K562 (cell line): ENCODE measurements at regions not wholly inside any gene's neighbourhood (a gene's known extent, or its start where the extent isn't known, plus 50 kb on each side); places are given as distances from the start of the nearest gene placed in this dataset.

ENCODE experiments used
- BRF1 ChIP-seq: IDR thresholded peaks from 3 replicates; pipeline ENCODE4 v1.6.1; 2011; ENCODE audit warnings: borderline replicate concordance, mild to moderate bottlenecking; ENCODE audit not compliant: insufficient read length; ENCODE audit errors: extremely low read depth
- RBM34 ChIP-seq: fragments of 200-400 bp; formaldehyde crosslinking; IDR thresholded peaks from 2 replicates; pipeline ENCODE4 v1.6.1; 2018; ENCODE audit warnings: low read length, borderline replicate concordance; ENCODE audit not compliant: insufficient read depth
- TF ChIP-seq, protein P1 (sequence below): sonication (generic); formaldehyde crosslinking; IDR thresholded peaks from 2 replicates; pipeline ENCODE4 v1.9.0; 2022; ENCODE audit warnings: mild to moderate bottlenecking, missing genetic modification reagents

DNA sequence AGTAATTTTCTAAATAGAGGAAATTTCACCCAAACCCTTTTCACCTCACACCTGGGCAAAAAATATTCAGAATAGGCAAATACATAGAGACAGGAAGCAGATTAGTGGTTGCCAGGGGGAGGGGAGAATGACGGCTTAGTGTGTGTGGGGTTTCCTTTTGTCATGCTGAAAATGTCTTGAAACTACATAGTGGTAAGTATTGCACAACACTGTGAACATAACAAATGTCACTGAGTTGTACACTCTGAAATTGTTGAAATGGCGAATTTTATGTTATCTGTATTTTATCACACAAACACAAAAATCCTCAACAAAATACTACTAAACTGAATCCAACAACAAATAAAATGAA lies 60.7 kb upstream of the PLAC1 start:
- TF ChIP-seq, protein P1, sequence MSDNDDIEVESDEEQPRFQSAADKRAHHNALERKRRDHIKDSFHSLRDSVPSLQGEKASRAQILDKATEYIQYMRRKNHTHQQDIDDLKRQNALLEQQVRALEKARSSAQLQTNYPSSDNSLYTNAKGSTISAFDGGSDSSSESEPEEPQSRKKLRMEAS (CRISPR knock-in tag) = no peak
- TF ChIP-seq RBM34 (no peak), BRF1 (no peak)
